GM21825 (cell line): ENCODE measurements at regions not wholly inside any gene's neighbourhood (a gene's known extent, or its start where the extent isn't known, plus 50 kb on each side); places are given as distances from the start of the nearest gene placed in this dataset.

Experiments used
- ATAC-seq: cut with Tn5 transposase; IDR thresholded peaks from one replicate; pipeline ENCODE4 v1.9.1; 2021; ENCODE audit warnings: mild to moderate bottlenecking, moderate library complexity; ENCODE audit not compliant: unreplicated experiment

DNA sequence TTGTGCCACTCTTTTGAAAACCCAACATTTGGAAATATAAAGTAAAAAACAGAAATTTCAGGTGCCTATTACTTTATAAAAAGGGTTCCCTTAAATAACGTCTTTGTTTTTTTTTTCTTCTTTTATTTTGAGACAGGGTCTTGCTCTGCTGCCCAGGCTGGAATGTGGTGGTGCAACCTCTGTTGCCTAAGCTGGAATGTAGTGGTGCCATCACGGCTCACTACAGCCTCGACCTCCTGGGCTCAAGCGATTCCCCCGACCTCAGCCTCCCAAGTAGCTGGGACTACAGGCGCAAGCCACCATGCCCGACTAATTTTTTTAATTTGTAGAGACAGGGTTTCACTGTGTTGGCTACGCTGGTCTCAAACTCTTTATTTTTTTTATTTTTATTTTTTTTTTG, 110.2 kb upstream of the HNRNPU start:
- ATAC-seq: no peak

DNA sequence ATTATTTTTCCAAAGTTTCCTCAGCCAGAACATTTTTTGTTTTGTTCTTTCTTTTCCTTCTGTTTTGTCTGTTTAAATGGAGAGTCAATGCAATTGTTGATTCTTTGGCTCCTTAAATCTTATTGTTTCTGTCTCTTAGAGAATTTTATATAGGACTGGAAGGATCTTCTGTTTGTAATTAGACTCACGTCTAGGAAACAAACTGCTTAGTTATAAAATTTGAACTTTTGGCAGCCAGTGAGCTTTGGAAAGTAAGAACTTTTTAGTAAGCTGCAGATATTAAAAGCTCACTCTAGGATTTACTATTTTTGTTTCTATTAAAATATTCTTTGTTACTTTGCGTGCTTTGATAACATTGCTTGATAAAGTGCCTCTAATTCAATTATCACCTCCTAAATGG, 109.8 kb upstream of the HNRNPU start:
- ATAC-seq: no peak

DNA sequence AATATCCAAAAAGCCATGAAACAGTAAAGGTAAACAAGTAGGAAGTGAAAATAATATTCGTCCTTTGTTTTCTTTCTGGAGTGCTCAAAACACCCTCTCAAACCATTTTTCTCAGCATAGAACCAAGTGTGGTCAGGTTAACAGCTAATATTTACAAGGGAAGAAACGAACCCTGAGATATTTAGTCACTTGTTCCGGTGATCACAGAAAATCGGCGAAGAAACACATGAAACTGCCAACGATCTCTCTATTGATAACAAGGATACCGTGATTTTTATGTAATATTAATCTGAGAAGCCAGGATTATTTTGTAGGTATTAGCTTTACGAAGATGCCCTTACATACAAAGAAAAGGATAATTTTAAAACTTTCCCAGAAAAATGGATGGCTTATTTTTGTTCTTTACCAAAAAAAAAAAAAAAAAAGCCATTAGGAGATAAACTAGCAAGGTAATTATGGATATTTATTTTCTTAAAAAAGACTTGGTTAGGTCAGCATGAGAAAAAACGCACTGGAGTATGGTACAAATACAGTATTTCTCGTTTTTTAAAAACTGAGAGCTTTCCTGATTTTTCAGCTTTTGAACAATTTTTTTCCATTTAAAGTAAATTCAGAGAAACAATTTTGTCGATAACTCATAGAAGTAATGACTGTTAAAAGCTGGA, 107.3 kb upstream of the HNRNPU start:
- no peak for ATAC-seq

DNA sequence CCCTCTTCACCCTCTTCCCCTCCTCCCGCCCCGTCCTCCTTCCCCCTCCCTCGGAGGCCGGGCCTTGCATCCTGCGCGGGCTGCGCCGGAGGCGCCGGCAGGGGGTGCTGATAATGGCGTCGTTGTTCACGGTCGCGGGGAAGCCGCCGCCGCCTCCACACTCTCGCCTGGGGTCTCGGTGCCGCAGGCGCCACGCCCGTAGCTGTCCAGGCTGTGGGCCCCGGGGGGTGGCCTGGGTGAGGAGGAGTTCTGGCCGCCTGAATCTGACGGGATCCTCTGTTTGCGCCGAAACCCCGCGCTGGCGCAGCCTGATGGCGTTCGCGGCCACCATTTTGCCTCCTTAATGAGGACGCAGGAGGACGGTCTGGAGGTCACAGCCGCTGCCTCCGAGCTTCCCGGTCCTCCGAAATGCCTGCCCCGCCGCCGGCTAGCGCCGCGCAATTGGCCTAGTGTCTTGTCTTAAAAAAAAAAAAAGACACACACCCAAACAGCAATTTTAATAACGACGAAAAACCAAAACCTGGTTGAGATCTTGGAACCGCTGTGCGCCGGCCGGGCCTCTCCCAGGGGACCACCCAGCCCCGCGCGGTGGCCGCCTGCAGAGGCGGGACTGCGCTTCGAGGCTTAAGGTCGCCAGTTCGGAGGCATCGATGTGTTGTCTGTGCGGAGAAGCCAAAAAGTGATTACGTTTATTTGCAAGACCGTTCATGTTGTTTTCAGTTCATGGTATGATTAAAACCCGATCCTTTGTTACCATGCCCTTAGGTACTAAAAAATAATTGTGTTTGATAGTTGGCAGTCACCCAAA, 106.6 kb upstream of the HNRNPU start:
- ATAC-seq: peak; percentile 70

DNA sequence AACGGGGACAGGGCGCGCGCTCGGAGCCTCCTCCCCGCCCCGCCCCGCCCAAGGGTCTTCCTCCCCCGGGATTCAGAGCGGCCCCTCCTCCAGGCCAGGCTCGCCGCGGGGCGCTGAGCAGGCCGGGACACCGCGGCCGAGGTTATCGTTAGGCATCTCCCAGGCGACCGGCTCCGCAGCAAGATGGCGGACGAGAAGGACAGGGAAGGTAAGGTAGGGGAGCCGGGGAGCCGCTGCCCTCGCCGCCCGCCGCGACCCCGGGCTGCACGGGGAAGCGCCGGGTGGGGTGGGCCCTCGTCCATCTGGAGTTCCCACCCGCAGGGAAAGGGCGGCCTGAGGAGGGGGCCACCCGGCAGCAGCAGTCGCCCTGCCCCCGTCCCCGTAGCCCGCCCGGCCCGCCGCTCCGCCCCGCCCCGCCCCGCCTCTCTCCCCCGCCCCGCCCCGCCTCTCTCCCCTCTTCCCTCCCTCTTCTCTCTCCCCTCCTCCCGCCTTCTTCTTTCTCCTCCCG, 105.9 kb upstream of the HNRNPU start:
- ATAC-seq: peak; percentile 61

GRCh38 chr1:244969355-244970235, 105.3 kb upstream of the HNRNPU start:
- peak; percentile 23 for ATAC-seq

DNA sequence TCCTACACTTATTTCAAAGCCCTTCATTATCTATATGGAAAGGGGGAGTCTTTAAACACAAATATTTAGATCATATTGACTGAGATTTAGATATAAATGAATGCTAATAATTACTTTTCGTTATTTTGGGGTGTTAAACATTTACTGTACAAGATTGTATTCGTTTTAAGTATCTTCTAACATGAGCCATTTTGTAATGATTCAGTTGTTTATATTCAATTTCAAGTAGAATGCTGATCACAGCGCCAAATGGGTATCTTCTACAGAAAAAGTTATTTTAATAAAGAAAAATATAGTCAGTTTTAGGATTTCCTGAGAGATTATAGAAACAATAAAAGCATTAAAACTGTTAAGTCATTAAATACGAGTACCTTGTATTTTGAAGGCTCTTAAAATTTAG, 104.5 kb upstream of the HNRNPU start:
- ATAC-seq: no peak

- ATAC-seq: no peak
These were observed 104.1 kb upstream of the HNRNPU start for GRCh38 chr1:244968471-244968871.

GRCh38 chr1:244967159-244967558, 102.8 kb upstream of the HNRNPU start:
- no peak for ATAC-seq

GRCh38 chr1:244965185-244966030, 101.1 kb upstream of the HNRNPU start:
- ATAC-seq: no peak

DNA sequence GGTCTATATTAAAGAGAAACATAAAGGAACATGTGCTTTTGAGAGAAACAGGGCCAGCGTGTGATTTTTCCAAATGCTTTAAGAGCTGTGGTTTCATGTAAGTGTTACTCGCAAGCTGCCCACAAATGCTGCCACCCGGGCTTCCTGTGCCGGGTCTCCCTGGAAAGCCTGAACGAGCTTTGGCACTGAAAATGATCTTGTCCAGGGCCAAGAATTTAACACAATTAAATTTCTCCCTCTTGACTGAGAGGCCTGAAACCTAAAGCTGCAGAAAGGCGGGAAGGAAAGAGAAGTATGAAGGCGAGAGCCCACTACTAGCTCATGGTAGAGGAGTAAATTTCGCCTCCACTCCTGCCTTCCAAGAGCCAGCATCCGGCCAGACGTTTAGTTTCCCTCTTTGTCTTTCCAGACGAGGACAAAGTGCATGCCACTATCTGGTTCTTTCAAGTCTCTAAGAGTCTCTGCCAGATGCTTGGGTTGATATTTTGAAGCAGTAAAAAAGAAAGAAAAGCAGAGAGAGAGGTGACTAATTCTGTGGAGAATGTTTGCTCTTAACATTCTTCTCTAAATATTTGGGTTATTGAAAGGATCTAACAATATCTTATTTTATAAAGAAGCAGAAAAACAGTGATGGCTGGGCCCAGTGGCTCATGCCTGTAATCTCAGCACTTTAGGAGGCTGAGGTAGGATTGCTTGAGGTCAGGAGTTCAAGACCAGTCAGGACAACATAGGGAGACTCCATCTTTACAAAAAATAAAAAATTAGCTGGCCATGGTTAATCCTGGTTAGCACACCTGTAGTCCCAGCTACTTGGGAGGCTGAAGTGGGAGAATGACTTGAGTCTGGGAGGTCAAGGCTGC, 100.0 kb upstream of the HNRNPU start:
- ATAC-seq: no peak

DNA sequence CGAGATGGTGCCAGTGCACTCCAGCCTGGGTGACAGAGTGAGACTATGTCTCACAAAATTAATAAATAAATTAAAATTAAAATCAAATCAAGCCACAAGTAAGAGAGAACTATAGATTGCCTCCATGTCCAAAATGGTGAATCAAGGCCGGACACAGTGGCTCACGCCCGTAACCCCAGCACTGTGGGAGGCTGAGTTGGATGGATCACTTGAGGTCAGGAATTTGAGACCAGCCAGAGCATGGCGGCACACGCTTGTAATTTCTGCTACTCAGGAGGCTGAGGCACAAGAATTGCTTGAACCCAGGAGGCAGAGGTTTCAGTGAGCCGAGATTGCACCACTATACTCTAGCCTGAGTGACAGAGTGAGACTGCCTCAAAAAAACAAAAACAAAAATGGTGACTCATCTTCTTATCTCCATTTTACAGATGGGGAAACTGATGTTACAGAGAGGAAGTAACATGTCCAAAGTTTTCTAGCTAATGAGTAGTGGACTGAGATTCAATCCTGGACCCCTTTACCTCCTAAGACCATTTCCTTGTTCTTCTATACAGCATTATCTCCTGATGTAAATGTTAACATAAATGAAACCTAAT, 99.0 kb upstream of the HNRNPU start:
- no peak for ATAC-seq

GRCh38 chr1:244962130-244962529, 97.8 kb upstream of the HNRNPU start:
- no peak for ATAC-seq

DNA sequence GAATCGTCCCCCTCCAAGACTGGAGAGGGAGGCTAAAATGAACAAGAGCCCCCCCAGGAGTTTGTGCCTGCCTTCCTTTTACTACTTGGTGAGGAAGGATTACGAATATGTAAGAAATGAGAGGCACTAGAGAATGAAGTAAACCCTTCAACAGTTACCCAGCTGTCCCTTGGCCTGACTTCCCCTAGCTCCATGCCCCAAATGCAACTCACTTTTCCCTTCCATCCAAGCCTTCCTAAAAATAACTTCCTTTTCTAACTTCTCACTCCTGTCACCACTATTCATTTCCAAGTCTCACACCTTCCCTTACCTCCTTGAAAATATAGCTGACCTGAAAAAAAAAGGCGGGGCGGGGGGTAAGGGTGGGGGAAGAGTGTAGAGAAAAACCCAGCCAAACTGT, 96.6 kb upstream of the HNRNPU start:
- ATAC-seq: no peak

DNA sequence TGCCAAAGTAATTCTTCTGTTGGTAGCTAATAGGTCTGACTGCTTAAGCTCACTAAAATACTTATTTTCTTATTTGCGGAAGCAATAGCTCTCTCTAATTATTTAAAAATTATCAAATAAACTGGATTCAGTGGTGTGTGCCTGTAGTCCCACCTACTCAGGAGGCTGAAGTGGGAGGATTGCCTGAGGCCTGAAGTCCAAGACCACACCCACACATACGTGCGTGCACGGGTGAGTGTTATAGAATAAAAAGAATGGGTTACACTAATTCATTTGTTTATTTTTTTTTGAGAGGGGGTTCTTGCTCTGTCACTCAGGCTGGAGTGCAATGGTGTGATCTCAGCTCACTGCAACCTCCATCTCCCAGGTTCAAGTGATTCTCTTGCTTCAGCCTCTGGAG, 94.2 kb upstream of the HNRNPU start:
- ATAC-seq: no peak

GRCh38 chr1:244957525-244957924, 93.2 kb upstream of the HNRNPU start:
- no peak for ATAC-seq

DNA sequence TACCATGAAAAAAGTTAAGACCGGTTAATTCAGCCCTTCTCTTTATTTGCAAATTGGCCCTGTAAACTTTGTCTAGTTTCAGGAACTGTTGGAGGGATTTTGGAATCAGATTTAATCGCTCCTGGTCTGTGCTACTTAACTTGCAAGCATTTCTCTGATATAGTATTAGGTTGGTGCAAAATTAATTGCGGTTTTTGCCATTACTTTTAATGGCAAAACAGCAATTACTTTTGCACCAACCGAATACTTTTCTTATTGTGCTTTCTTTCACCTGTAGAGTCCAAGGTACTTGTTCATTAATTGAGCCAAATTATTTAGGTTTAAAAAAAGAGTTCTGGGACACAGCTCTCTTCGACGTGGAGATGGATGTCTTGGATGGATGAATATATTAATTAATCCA, 92.8 kb upstream of the HNRNPU start:
- no peak for ATAC-seq

GRCh38 chr1:244955661-244956060, 91.3 kb upstream of the HNRNPU start:
- ATAC-seq: no peak

DNA sequence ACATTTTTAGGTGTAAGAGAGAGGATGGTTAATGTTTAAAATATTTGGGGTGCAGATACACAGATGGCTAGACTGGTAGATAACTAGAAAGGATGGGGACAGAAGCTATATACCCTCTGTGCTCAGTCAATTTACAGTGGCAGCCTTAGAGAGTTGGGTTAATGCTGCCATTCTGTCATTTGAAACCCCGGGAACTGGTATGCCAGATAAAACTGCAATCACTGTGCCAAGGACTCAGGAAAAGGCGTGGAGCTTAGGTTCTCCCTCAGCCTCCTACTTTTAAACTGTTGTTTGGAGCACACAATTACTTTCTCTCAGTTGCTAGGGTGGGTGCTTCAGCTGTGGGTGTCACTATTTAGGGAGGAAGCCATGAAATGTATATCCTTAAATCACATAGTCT, 90.0 kb upstream of the HNRNPU start:
- no peak for ATAC-seq
